ENCODE measurements at regions not wholly inside any gene's neighbourhood (a gene's known extent, or its start where the extent isn't known, plus 50 kb on each side); places are given as distances from the start of the nearest gene placed in this dataset.

- intact Hi-C loops (cut with DNase I) = no loop called here
Observed at GRCh38 chr11:15430381-15430780, 315.7 kb downstream of the INSC start.

GRCh38 chr11:15434529-15434928, 319.8 kb downstream of the INSC start:
- Histone ChIP-seq H3K4me1 (ENCODE audit: control insufficient read depth in 2 of 3, insufficient read depth in 2 of 3, low read depth in 1 of 3, low read length in 3 of 3) (no peaks in the 10 kb centered on the region), H3K9me3 (ENCODE audit: control insufficient read depth in 2 of 3, insufficient read depth in 1 of 3, low read length in 3 of 3) (no peaks in the 10 kb centered on the region), H3K27ac (ENCODE audit: low read depth in 2 of 2, low read length in 2 of 2) (no peak overlapping the region), H3K9ac (ENCODE audit: low read length in 3 of 3) (no peak overlapping the region), H3K4me3 (ENCODE audit: low read length in 3 of 3) (no peak overlapping the region), H3K36me3 (ENCODE audit: control insufficient read depth in 2 of 3, insufficient read depth in 3 of 3, low read length in 3 of 3) (no peaks in the 10 kb centered on the region), H3K27me3 (ENCODE audit: control insufficient read depth, insufficient read depth, low read length) (no peaks in the 10 kb centered on the region)
- FAIRE-seq (no peak), DNase-seq (no peak)
- intact Hi-C loops (cut with DNase I) = no loop called here
- TF ChIP-seq CTCF (IDR thresholded peaks at IDR 0.05; ENCODE audit: borderline replicate concordance, extremely low read depth, insufficient read depth) = no peak

More at GRCh38 chr11:15430381-15430780, 315.7 kb downstream of the INSC start:
- no peaks in the 10 kb centered on the region for H3K4me1 ChIP-seq (ENCODE audit: control insufficient read depth in 2 of 3, insufficient read depth in 2 of 3, low read depth in 1 of 3, low read length in 3 of 3)
- no peaks in the 10 kb centered on the region for H3K27me3 ChIP-seq (ENCODE audit: control insufficient read depth, insufficient read depth, low read length)
- no peak overlapping the region for H3K9ac ChIP-seq (ENCODE audit: low read length in 3 of 3)
- no peaks in the 10 kb centered on the region for H3K36me3 ChIP-seq (ENCODE audit: control insufficient read depth in 2 of 3, insufficient read depth in 3 of 3, low read length in 3 of 3)
- no peak for TF ChIP-seq CTCF (IDR thresholded peaks at IDR 0.05; ENCODE audit: borderline replicate concordance, extremely low read depth, insufficient read depth)
- H3K4me3 ChIP-seq (ENCODE audit: low read length in 3 of 3) = no peak overlapping the region
- no peaks in the 10 kb centered on the region for H3K9me3 ChIP-seq (ENCODE audit: control insufficient read depth in 2 of 3, insufficient read depth in 1 of 3, low read length in 3 of 3)
- DNase-seq (no peak), FAIRE-seq (no peak)
- no peak overlapping the region for H3K27ac ChIP-seq (ENCODE audit: low read depth in 2 of 2, low read length in 2 of 2)

- FAIRE-seq = no peak
- Histone ChIP-seq H3K9ac (ENCODE audit: low read length in 3 of 3) (no peak overlapping the region), H3K4me3 (ENCODE audit: low read length in 3 of 3) (no peak overlapping the region), H3K36me3 (ENCODE audit: control insufficient read depth in 2 of 3, insufficient read depth in 3 of 3, low read length in 3 of 3) (no peaks in the 10 kb centered on the region), H3K4me1 (ENCODE audit: control insufficient read depth in 2 of 3, insufficient read depth in 2 of 3, low read depth in 1 of 3, low read length in 3 of 3) (no peaks in the 10 kb centered on the region), H3K27ac (ENCODE audit: low read depth in 2 of 2, low read length in 2 of 2) (no peak overlapping the region), H3K9me3 (ENCODE audit: control insufficient read depth in 2 of 3, insufficient read depth in 1 of 3, low read length in 3 of 3) (no peaks in the 10 kb centered on the region), H3K27me3 (ENCODE audit: control insufficient read depth, insufficient read depth, low read length) (no peaks in the 10 kb centered on the region)
- no peak for DNase-seq
- intact Hi-C loops (cut with DNase I) = no loop called here
- TF ChIP-seq CTCF (IDR thresholded peaks at IDR 0.05; ENCODE audit: borderline replicate concordance, extremely low read depth, insufficient read depth) = no peak
Observed at GRCh38 chr11:15446315-15446714, 331.6 kb downstream of the INSC start.

GRCh38 chr11:15446929-15447328, 332.2 kb downstream of the INSC start:
- H3K27ac ChIP-seq (ENCODE audit: low read depth in 2 of 2, low read length in 2 of 2) = no peak overlapping the region
- H3K9me3 ChIP-seq (ENCODE audit: control insufficient read depth in 2 of 3, insufficient read depth in 1 of 3, low read length in 3 of 3) = no peaks in the 10 kb centered on the region
- H3K36me3 ChIP-seq (ENCODE audit: control insufficient read depth in 2 of 3, insufficient read depth in 3 of 3, low read length in 3 of 3) = no peaks in the 10 kb centered on the region
- intact Hi-C loops (cut with DNase I) = no loop called here
- DNase-seq (no peak), FAIRE-seq (no peak)
- no peak overlapping the region for H3K4me3 ChIP-seq (ENCODE audit: low read length in 3 of 3)
- no peaks in the 10 kb centered on the region for H3K27me3 ChIP-seq (ENCODE audit: control insufficient read depth, insufficient read depth, low read length)
- H3K4me1 ChIP-seq (ENCODE audit: control insufficient read depth in 2 of 3, insufficient read depth in 2 of 3, low read depth in 1 of 3, low read length in 3 of 3) = no peaks in the 10 kb centered on the region
- no peak for TF ChIP-seq CTCF (IDR thresholded peaks at IDR 0.05; ENCODE audit: borderline replicate concordance, extremely low read depth, insufficient read depth)
- no peak overlapping the region for H3K9ac ChIP-seq (ENCODE audit: low read length in 3 of 3)
